ENCODE measurements at regions not wholly inside any gene's neighbourhood (a gene's known extent, or its start where the extent isn't known, plus 50 kb on each side); places are given as distances from the start of the nearest gene placed in this dataset.
A peak's percentile ranks its signal among the peaks of the same experiment; 100 is the strongest.

- no peak for TF ChIP-seq CTCF (IDR thresholded peaks at IDR 0.05; ENCODE audit: low read depth, low read length)
- DNase-seq (ENCODE audit: low read depth, low spot score), result no peak
- no peak overlapping the region for H3K4me3 ChIP-seq (ENCODE audit: low read depth, low read length)
- in situ Hi-C loops (cut with HindIII; ENCODE audit: low sequenced_read_pairs), result no loop called here
Measured at GRCh38 chr12:46504494-46504893, 131.9 kb upstream of the SLC38A2 start.

GRCh38 chr12:46503637-46504175, 131.1 kb upstream of the SLC38A2 start:
- no peak overlapping the region for H3K4me3 ChIP-seq (ENCODE audit: low read depth, low read length)
- DNase-seq (ENCODE audit: low read depth, low spot score), result no peak
- TF ChIP-seq CTCF (IDR thresholded peaks at IDR 0.05; ENCODE audit: low read depth, low read length), result no peak
- in situ Hi-C loops (cut with HindIII; ENCODE audit: low sequenced_read_pairs), result no loop called here

- no peak for DNase-seq (ENCODE audit: low read depth, low spot score)
- no peak for TF ChIP-seq CTCF (IDR thresholded peaks at IDR 0.05; ENCODE audit: low read depth, low read length)
- in situ Hi-C loops (cut with HindIII; ENCODE audit: low sequenced_read_pairs), result no loop called here
- H3K4me3 ChIP-seq (ENCODE audit: low read depth, low read length), result no peak overlapping the region
Measured at GRCh38 chr12:46500673-46501072, 128.1 kb upstream of the SLC38A2 start.

- in situ Hi-C loops (cut with HindIII; ENCODE audit: low sequenced_read_pairs), result no loop called here
- no peak for DNase-seq (ENCODE audit: low read depth, low spot score)
- TF ChIP-seq CTCF (IDR thresholded peaks at IDR 0.05; ENCODE audit: low read depth, low read length), result no peak
- H3K4me3 ChIP-seq (ENCODE audit: low read depth, low read length), result no peak overlapping the region
Measured at GRCh38 chr12:46499901-46500300, 127.3 kb upstream of the SLC38A2 start.

- DNase-seq (ENCODE audit: low read depth, low spot score), result no peak
Measured at GRCh38 chr12:46499226-46499625, 126.7 kb upstream of the SLC38A2 start.

GRCh38 chr12:46497739-46498138, 125.2 kb upstream of the SLC38A2 start:
- H3K4me3 ChIP-seq (ENCODE audit: low read depth, low read length), result no peak overlapping the region
- TF ChIP-seq CTCF (IDR thresholded peaks at IDR 0.05; ENCODE audit: low read depth, low read length), result no peak
- DNase-seq (ENCODE audit: low read depth, low spot score), result no peak
- in situ Hi-C loops (cut with HindIII; ENCODE audit: low sequenced_read_pairs), result no loop called here

More at GRCh38 chr12:46499226-46499625, 126.7 kb upstream of the SLC38A2 start:
- in situ Hi-C loops (cut with HindIII; ENCODE audit: low sequenced_read_pairs), result no loop called here
- no peak for TF ChIP-seq CTCF (IDR thresholded peaks at IDR 0.05; ENCODE audit: low read depth, low read length)
- H3K4me3 ChIP-seq (ENCODE audit: low read depth, low read length), result no peak overlapping the region

GRCh38 chr12:46494424-46494823, 121.9 kb upstream of the SLC38A2 start:
- DNase-seq (ENCODE audit: low read depth, low spot score), result peak; percentile 73
- TF ChIP-seq CTCF (IDR thresholded peaks at IDR 0.05; ENCODE audit: low read depth, low read length), result no peak
- H3K4me3 ChIP-seq (ENCODE audit: low read depth, low read length), result no peak overlapping the region
- in situ Hi-C loops (cut with HindIII; ENCODE audit: low sequenced_read_pairs), result no loop called here

All from astrocyte of the spinal cord (primary cell).